ENCODE measurements at regions not wholly inside any gene's neighbourhood (a gene's known extent, or its start where the extent isn't known, plus 50 kb on each side); places are given as distances from the start of the nearest gene placed in this dataset.
A peak's percentile ranks its signal among the peaks of the same experiment; 100 is the strongest.

DNA sequence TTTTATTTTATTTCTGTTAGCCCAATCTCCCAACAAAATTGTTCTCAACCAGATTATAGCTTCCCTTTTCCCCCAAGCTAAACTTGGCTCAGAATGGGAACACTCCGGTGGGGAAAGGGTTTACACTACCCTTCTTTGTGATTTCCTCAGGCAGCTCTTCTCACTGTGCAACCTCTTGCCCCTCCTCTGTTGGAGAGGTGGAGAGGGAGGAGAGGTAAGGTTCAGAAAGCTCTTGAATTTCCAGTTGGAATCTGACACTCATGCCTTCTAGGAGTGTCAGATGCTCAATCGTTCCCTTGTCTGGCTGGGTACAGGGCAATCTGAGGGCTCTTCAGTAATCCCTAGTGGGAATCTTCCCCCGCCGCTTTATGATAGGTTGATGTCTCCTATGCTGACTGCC lies 486.1 kb upstream of the KLF12 start:
- H3K4me3 ChIP-seq (replicated peaks in 1 of 3; ENCODE audit: low read depth in 2 of 3, low read length in 3 of 3) = no peak overlapping the region
- H3K27ac ChIP-seq (ENCODE audit: low read depth in 1 of 2, low read length in 2 of 2) = no peak overlapping the region
- no peaks in the 10 kb centered on the region for H3K36me3 ChIP-seq (replicated peaks in 1 of 2; ENCODE audit: control insufficient read depth in 1 of 2, insufficient read depth in 2 of 2, low read length in 2 of 2)
- H3K4me2 ChIP-seq (replicated peaks; ENCODE audit: extremely low read depth, low read length, poor library complexity, severe bottlenecking) = no peak overlapping the region
- peak overlapping the region in 1 of 7 donors; percentile 70 for H3K27ac Mint-ChIP-seq
- 88% methylated on average over 3 of the region's 4 CpGs for WGBS (ENCODE audit: insufficient coverage)
- TF ChIP-seq, protein P1, sequence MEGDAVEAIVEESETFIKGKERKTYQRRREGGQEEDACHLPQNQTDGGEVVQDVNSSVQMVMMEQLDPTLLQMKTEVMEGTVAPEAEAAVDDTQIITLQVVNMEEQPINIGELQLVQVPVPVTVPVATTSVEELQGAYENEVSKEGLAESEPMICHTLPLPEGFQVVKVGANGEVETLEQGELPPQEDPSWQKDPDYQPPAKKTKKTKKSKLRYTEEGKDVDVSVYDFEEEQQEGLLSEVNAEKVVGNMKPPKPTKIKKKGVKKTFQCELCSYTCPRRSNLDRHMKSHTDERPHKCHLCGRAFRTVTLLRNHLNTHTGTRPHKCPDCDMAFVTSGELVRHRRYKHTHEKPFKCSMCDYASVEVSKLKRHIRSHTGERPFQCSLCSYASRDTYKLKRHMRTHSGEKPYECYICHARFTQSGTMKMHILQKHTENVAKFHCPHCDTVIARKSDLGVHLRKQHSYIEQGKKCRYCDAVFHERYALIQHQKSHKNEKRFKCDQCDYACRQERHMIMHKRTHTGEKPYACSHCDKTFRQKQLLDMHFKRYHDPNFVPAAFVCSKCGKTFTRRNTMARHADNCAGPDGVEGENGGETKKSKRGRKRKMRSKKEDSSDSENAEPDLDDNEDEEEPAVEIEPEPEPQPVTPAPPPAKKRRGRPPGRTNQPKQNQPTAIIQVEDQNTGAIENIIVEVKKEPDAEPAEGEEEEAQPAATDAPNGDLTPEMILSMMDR (IDR thresholded peaks at IDR 0.05) = no peak
- peaks cover 2 to 15% (median 8%) of the 10 kb centered on the region in 7 donors for H3K9me3 Mint-ChIP-seq
- H3K36me3 Mint-ChIP-seq = no peaks in the 10 kb centered on the region
- intact Hi-C loops (cut with micrococcal nuclease) = no loop called here
- no peaks in the 10 kb centered on the region for H3K4me1 Mint-ChIP-seq
- H3K9me3 ChIP-seq (replicated peaks in 1 of 2; ENCODE audit: control insufficient read depth in 1 of 2, insufficient read depth in 1 of 2, low read length in 2 of 2) = peaks cover 0 to 8% of the 10 kb centered on the region in 2 donors
- H2AFZ ChIP-seq (ENCODE audit: insufficient read depth, low read depth, low read length, poor library complexity, severe bottlenecking) = no peak overlapping the region
- H3K27me3 Mint-ChIP-seq (ENCODE audit: low read depth in 3 of 3) = no peaks in the 10 kb centered on the region
- H3K4me3 Mint-ChIP-seq = no peak overlapping the region
- H4K20me1 ChIP-seq (ENCODE audit: insufficient read depth, low read length) = no peaks in the 10 kb centered on the region
- H3K27me3 ChIP-seq (ENCODE audit: control insufficient read depth in 2 of 2, insufficient read depth in 2 of 2, low read length in 2 of 2) = no peaks in the 10 kb centered on the region
- no peaks in the 10 kb centered on the region for H3K79me2 ChIP-seq (ENCODE audit: insufficient read depth, low read length)
- no peak overlapping the region for H3K9ac ChIP-seq (ENCODE audit: insufficient read depth, low read length, poor library complexity, severe bottlenecking)
- no peak for DNase-seq
- H3K4me1 ChIP-seq (ENCODE audit: control insufficient read depth in 1 of 2, insufficient read depth in 2 of 2, low read length in 2 of 2) = no peaks in the 10 kb centered on the region

DNA sequence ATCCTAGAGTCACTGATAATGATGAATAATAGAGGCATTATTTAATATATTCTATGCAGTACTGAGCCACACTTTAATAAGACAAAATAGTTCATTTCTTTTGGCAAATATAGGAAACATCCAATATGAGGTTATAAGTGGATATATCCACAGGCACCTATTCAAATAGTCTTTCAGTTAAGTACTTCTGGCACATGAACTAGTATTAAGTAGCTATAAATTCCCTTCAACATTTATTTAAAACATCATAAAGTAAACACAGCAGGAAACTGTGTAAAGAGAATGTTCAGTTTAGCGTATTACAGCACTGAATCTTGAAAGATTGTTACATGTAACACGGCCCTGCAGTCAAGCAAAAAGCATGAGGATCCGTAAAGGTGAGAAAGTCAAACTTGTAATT lies 463.3 kb upstream of the KLF12 start:
- Histone ChIP-seq H3K27me3 (ENCODE audit: control insufficient read depth in 2 of 2, insufficient read depth in 2 of 2, low read length in 2 of 2) (no peaks in the 10 kb centered on the region), H3K9ac (ENCODE audit: insufficient read depth, low read length, poor library complexity, severe bottlenecking) (no peak overlapping the region), H3K79me2 (ENCODE audit: insufficient read depth, low read length) (no peaks in the 10 kb centered on the region), H3K4me2 (replicated peaks; ENCODE audit: extremely low read depth, low read length, poor library complexity, severe bottlenecking) (no peak overlapping the region), H3K27ac (ENCODE audit: low read depth in 1 of 2, low read length in 2 of 2) (no peak overlapping the region), H3K36me3 (replicated peaks in 1 of 2; ENCODE audit: control insufficient read depth in 1 of 2, insufficient read depth in 2 of 2, low read length in 2 of 2) (no peaks in the 10 kb centered on the region), H2AFZ (ENCODE audit: insufficient read depth, low read depth, low read length, poor library complexity, severe bottlenecking) (no peak overlapping the region), H3K4me3 (replicated peaks in 1 of 3; ENCODE audit: low read depth in 2 of 3, low read length in 3 of 3) (no peak overlapping the region), H4K20me1 (ENCODE audit: insufficient read depth, low read length) (no peaks in the 10 kb centered on the region), H3K4me1 (ENCODE audit: control insufficient read depth in 1 of 2, insufficient read depth in 2 of 2, low read length in 2 of 2) (no peaks in the 10 kb centered on the region), H3K9me3 (replicated peaks in 1 of 2; ENCODE audit: control insufficient read depth in 1 of 2, insufficient read depth in 1 of 2, low read length in 2 of 2) (no peaks in the 10 kb centered on the region)
- no peaks in the 10 kb centered on the region for H3K4me1 Mint-ChIP-seq
- no peak for DNase-seq
- H3K9me3 Mint-ChIP-seq = peaks cover 0 to 18% (median 11%) of the 10 kb centered on the region in 7 donors
- H3K27me3 Mint-ChIP-seq (ENCODE audit: low read depth in 3 of 3) = no peaks in the 10 kb centered on the region
- no peaks in the 10 kb centered on the region for H3K36me3 Mint-ChIP-seq
- H3K4me3 Mint-ChIP-seq = no peak overlapping the region
- TF ChIP-seq, protein P1 (IDR thresholded peaks at IDR 0.05) = no peak
- WGBS (ENCODE audit: insufficient coverage) = no CpG with 5 or more reads among the region's 3 CpGs
- intact Hi-C loops (cut with micrococcal nuclease) = no loop called here
- H3K27ac Mint-ChIP-seq = no peak overlapping the region

Data from CD14-positive monocyte (primary cell).